Jurkat, Clone E6-1 (cell line): ENCODE measurements at regions not wholly inside any gene's neighbourhood (a gene's known extent, or its start where the extent isn't known, plus 50 kb on each side); places are given as distances from the start of the nearest gene placed in this dataset.

ENCODE experiments used
- DNase-seq: peaks from one replicate; pipeline ENCODE4 v3.0.0-alpha.2; 2011; ENCODE audit warnings: low read depth, low spot score
- H3K4me3 ChIP-seq: 2 replicates; pipeline ENCODE4 v1.5.1; 2011; ENCODE audit warnings: mild to moderate bottlenecking, low read length, control low read depth, moderate library complexity

DNA sequence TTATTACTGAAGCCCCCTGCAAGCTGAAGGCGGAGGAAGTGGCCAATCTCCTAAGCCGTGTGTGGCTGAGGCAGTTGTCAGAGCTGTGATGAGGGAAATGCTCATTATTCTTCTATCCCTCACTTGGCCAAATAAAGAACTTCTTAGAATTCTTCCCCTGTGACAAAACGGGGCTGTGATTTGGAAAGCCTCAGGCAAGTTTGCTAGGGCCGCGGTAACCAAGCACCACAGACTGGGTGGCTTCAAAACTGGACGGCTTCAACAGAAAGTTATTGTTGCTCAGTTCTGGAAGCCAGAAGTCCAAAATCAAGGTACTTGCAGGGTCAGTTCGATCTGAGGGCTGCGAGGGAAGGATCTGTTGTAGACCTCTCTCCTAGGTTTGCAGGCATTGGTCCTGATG, 72.3 kb upstream of the STEAP1B start:
- no peak for DNase-seq
- H3K4me3 ChIP-seq = no peak overlapping the region

- H3K4me3 ChIP-seq = no peak overlapping the region
- DNase-seq = no peak
Measured at GRCh38 chr7:22571766-22572165, 71.8 kb upstream of the STEAP1B start.

DNA sequence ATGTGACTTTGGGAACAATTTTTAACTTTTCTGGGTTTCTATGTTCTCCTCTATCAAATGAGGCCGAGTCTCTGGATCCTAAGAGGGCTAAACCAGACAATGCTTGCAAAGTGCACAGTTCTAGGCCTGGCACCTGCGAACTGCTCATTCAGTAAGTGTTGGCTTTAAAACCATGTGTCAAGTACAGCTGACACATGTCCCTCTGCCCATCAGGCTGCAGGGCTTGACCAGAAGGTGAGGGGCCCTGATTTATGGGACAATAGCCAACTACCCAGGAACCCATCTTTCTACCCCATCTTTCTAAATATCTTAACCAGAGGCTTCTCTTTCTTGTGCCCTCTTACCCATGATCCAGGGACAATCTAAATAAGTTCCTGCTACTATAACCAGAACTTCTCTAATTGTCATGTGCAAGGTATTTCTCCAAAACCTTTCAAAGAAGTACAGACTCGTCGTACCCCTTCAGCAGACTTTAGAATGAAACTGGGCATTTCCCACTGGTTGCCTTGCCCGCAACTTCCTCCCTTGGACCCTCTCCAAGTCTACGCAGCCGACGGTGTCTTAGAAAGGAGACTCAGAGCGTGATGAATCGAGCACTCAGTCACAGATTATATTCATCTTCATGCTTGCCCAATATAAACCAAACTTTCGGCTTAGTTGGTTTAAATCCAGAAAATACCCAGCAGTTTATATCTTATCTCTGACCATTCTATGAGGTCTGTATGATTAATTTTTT, 69.8 kb upstream of the STEAP1B start:
- no peak overlapping the region for H3K4me3 ChIP-seq
- DNase-seq = no peak

DNA sequence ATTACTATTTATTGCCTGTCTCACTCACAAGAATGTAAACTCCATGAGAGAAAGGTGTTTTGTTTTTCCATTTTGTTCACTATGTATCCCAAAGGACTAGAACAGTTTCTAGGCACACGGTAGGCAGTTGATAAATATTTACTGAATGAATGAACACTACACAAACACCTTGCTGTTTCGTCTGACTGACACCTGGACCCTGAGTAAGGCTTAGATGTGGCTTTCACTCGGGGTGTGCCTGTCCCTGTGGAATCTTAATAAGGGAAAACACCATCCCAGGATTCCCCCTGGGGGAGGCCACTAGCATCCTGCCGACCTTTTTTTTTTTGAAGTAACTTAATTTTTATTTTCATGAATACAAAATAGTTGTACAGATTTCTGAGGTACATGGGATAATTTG, 66.6 kb upstream of the STEAP1B start:
- DNase-seq = no peak
- H3K4me3 ChIP-seq = no peak overlapping the region

- H3K4me3 ChIP-seq = no peak overlapping the region
Measured at GRCh38 chr7:22566176-22566575, 66.2 kb upstream of the STEAP1B start.

DNA sequence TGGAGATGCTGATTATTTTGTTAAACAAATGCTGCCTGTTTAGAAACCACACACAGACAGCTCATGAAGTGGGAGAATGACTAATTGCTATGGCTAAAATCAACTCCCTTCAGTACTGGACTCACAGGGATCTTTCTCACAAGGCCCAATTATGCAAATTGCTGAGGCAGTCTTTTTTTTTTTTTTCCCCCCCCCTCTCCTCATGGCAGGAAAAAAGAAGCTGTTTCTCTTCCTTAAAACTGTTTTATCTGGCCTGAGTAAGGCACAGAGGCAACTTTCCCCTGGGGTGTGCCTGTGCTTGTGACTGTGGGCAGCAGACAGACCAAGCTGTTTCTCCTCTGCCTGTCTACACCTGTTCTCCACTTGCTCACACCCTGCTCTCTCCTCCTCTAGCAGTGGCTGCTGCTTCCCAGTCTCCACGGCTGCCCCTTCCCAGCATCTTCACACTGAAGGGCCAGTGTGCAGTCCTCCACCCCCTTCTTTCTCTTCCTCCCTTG, 65.4 kb upstream of the STEAP1B start:
- no peak for DNase-seq
- no peak overlapping the region for H3K4me3 ChIP-seq

More at GRCh38 chr7:22566176-22566575, 66.2 kb upstream of the STEAP1B start:
- DNase-seq = no peak

DNA sequence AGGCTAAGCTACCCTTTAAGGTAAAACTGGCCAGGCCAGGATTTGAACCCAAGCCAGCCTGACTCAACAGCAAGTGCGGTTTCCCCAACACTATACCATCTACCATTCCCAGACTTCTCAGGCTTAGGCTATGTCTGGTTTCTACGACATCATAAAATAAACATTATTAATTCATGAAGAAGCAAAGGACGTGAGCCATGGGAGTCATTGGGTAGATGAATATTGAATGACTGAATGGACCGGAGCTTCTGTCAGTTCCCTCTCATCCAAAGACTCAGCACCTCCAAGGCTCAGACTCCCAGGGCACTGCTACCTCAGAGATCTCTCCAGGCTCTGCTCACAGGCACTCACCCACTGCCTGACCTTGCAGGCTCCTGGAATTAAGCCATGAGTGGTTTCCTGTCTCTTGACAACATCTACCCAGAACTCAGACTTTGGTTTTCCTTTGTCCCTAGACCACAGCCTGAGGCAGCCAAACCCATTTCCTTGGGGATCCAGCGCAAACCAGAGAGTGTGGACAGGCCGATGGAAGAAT, 64.6 kb upstream of the STEAP1B start:
- no peak for DNase-seq
- H3K4me3 ChIP-seq = no peak overlapping the region

- no peak overlapping the region for H3K4me3 ChIP-seq
- DNase-seq = no peak
Measured at GRCh38 chr7:22563621-22564241, 63.7 kb upstream of the STEAP1B start.

- no peak overlapping the region for H3K4me3 ChIP-seq
- DNase-seq = no peak
Measured at GRCh38 chr7:22563032-22563501, 63.1 kb upstream of the STEAP1B start.

DNA sequence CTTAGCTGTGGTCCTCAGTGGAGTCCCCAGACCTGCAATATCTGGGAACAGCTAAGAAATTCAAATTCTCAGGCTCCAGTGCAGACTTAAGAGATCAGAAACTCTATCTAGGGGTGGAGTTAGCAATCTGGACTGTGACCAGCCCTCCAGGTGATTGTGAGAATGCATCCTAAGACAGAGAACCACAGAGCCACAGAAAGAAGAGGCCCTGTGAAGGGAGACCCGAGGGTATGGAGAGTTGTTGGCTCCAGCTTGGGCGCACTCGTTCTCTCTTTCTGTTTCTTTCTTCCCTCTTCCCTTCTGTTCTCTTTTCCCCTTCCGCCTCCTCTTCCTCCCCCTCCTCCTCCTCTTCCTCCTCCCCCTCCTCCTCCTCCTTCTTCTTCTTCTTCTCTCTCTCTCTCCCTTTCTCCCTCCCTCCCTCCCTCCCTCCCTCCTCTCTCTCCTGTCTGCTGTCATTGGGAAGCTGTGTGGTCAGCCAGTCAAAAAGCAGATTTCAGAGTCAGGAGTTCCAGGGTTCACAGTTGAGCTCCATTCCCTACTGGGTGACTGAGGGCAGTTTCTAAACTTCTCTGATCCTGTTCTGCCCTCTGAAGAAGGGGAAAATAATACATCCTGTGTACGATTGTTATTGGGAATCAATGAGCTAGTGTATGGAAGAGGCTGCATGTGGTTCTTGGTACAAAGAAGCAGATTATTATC, 62.1 kb upstream of the STEAP1B start:
- H3K4me3 ChIP-seq = no peak overlapping the region
- no peak for DNase-seq

GRCh38 chr7:22561321-22561811, 61.4 kb upstream of the STEAP1B start:
- DNase-seq = no peak
- no peak overlapping the region for H3K4me3 ChIP-seq

DNA sequence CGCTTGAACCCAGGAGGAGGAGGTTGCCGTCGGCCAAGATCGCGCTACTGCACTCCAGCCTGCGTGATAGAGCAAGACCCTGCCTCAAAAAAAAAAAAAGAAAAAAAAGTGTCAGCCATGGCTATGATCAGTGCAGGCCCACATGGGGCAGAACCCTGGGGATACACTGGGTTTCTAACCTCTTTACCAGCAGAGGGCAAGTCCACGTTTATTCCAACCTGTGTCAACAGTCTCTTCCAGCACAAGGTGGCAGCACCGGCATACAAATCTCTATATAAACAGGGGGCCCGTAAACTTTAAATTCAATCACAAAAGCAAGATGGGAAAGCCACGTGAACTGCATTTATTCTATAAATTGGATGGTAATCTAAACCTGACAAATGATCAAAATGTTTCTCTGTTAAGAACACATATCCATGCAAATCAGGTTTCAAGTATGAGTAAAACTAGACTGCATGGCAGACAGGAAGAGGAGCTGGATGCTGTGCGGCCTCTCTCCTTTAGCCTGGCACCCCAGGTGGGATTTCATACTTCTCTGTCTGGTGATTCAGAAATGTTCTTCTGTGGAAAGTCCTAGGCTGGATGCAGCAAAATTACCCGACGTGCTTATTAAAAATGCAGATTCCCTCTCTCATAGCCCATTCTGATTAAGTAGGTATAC, 60.0 kb upstream of the STEAP1B start:
- DNase-seq = peak; percentile 67
- H3K4me3 ChIP-seq = no peak overlapping the region

DNA sequence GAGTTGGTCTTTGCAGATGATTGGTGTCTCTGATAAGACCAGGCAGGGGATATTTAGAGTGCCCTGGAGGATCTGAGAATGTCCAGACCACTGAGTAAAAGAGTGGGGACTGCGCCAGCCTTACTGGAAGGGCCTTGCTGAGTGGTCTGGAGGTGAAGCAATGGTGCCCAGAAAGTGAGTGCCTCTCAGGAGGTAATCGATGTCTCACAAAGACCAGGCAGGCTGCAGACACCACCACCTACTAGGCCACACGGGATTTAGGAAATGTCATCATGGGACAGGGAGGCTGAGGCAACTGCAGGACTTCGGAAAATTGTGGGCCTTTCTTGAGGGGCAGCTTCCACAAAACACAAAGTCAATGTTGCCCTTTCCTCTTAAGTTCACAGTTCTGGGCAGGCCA, 57.2 kb upstream of the STEAP1B start:
- no peak for DNase-seq

GRCh38 chr7:22555476-22555875, 55.5 kb upstream of the STEAP1B start:
- no peak for DNase-seq
- no peak overlapping the region for H3K4me3 ChIP-seq

More for the DNA sequence above, 57.2 kb upstream of the STEAP1B start:
- no peak overlapping the region for H3K4me3 ChIP-seq

DNA sequence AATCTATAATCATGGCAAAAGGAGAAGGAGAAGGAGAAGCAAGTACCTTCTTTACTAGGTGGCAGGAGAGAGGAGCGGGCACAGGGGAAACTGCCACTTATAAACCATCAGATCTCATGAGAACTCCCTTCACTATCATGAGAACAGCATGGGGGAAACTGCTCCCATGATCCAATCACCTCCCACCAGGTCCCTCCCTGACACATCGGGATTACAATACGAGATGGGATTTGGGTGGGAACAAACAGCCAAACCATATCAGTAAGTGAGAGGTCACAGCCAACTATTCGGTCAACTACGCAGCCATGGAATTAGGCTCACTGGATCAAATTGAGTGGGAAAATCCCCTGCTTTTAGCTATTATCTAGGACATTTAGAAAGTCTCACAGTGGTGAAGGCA, 54.2 kb upstream of the STEAP1B start:
- no peak for DNase-seq
- no peak overlapping the region for H3K4me3 ChIP-seq

- DNase-seq = peak; percentile 89
- H3K4me3 ChIP-seq = no peak overlapping the region
Measured at GRCh38 chr7:22551768-22552513, 52.0 kb upstream of the STEAP1B start.

- DNase-seq = no peak
- H3K4me3 ChIP-seq = no peak overlapping the region
Measured at GRCh38 chr7:22550514-22551030, 50.6 kb upstream of the STEAP1B start.
